SK-N-MC (cell line): ENCODE measurements at regions not wholly inside any gene's neighbourhood (a gene's known extent, or its start where the extent isn't known, plus 50 kb on each side); places are given as distances from the start of the nearest gene placed in this dataset.
"Not testable (repeated sequence)": the region's sequence is repeated elsewhere in the genome, so short reads cannot be mapped to it uniquely, and the experiment has no call there.

Experiments
- DNase-seq: peaks from one replicate; pipeline ENCODE4 v3.0.0-alpha.2; 2011; ENCODE audit warnings: low read depth, low spot score
- H3K27ac ChIP-seq: fragments of 200-600 bp; sonication (generic); 2 replicates; pipeline ENCODE4 v1.5.1; 2016; ENCODE audit warnings: mixed run types
- H3K36me3 ChIP-seq: fragments of 200-600 bp; sonication (generic); 2 replicates; pipeline ENCODE4 v1.6.1; 2017; ENCODE audit warnings: antibody characterized with exemption, low read length, mixed read lengths; ENCODE audit not compliant: insufficient read depth
- H3K4me3 ChIP-seq: fragments of 200-600 bp; sonication (generic); 2 replicates; pipeline ENCODE4 v1.5.1; 2016
- H3K9ac ChIP-seq: fragments of 200-600 bp; sonication (generic); 2 replicates; pipeline ENCODE4 v1.8.0; 2017; ENCODE audit warnings: mixed run types, mixed read lengths; ENCODE audit not compliant: insufficient read length
- H3K9me3 ChIP-seq: fragments of 200-600 bp; sonication (generic); 2 replicates; pipeline ENCODE4 v1.6.1; 2017; ENCODE audit warnings: low read depth, mild to moderate bottlenecking, antibody characterized with exemption, low read length, moderate library complexity, mixed read lengths
- EZH2 ChIP-seq: fragments of 200-600 bp; sonication (generic); IDR thresholded peaks from one replicate; pipeline ENCODE4 v1.6.1; 2017; ENCODE audit warnings: antibody characterized with exemption
- FOXP2 ChIP-seq: optimal IDR thresholded peaks from 2 replicates; pipeline ENCODE3; 2011; ENCODE audit warnings: mild to moderate bottlenecking, moderate library complexity; ENCODE audit not compliant: insufficient read depth; ENCODE audit errors: extremely low read length, control extremely low read depth
- POLR2AphosphoS5 ChIP-seq: IDR thresholded peaks from 2 replicates; pipeline ENCODE4 v1.6.1; 2012; ENCODE audit warnings: mild to moderate bottlenecking, low read depth, low read length, borderline replicate concordance

- H3K36me3 ChIP-seq: no peaks in the 10 kb centered on the region
- TF ChIP-seq EZH2: no peak
- TF ChIP-seq POLR2AphosphoS5: no peak
- TF ChIP-seq FOXP2: no peak
- H3K9me3 ChIP-seq: no peaks in the 10 kb centered on the region
- H3K4me3 ChIP-seq: no peak overlapping the region
- DNase-seq: no peak
- no peak overlapping the region for H3K9ac ChIP-seq
- no peak overlapping the region for H3K27ac ChIP-seq
These were observed 97.7 kb upstream of the HCN1 start for GRCh38 chr5:45793638-45794532.

DNA sequence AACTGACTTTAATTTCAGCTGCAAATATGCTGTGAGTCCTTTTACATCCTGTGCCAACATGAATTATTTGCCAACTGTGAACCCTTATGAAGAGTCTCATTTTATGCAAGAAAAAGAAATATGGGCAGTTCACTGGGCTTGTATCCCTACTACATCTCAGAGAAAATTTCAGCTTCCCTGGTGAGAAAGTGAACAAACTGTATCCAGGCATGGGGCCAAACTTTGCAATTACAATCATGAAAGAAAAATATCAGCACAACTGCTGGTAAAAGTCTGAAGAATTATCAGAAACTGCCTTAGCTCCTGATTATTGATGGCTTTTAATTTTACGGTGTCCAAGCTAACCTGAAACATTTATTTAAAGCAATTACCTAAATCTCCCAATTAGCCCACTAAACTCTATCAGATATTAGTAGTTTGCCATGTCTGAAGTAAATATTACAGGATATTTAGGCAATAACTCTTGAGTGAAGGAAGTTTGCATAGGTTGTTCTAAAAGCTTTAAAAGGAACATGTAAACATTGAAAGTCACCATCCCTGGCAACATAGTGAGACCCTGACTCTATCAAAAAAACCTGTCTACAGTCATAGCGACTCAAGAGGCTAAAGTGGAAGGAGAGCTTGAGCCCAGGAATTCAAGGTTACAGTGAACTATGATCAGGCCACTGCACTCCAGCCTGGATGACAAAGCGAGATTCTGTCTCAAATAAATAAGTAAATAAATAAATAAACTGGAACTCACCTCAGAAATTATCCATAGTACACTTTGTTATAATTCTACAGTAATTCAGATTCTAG lies 83.9 kb upstream of the HCN1 start:
- Histone ChIP-seq H3K4me3 (0 out of 2 replicates have a peak overlapping the region, but pooled peaks have one; percentile 0), H3K36me3 (no peaks in the 10 kb centered on the region), H3K27ac (peak overlapping the region; percentile 55), H3K9me3 (no peaks in the 10 kb centered on the region), H3K9ac (no peak overlapping the region)
- no peak for DNase-seq
- TF ChIP-seq POLR2AphosphoS5: no peak
- no peak for TF ChIP-seq FOXP2
- no peak for TF ChIP-seq EZH2

DNA sequence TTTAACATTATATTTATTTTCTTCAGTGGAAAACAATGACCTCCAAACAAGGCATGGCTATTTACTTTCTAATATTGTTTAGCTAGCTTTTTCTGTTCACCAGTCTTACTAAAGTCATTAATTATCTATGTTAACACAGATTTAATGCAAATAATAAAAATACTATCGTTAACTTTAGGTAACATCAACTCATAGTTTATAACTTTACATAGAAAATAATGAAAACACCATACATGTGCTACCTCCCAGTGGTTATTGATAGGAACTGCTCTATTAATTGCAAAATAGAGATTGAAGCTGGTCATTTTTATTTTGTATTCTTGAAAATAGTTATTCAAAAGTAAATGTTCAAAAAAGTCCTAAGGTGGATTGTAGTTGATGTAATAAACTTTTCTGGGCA lies 78.3 kb upstream of the HCN1 start:
- H3K36me3 ChIP-seq: no peaks in the 10 kb centered on the region
- no peak overlapping the region for H3K27ac ChIP-seq
- no peak overlapping the region for H3K9ac ChIP-seq
- no peak for DNase-seq
- H3K4me3 ChIP-seq: no peak overlapping the region
- no peaks in the 10 kb centered on the region for H3K9me3 ChIP-seq
- no peak for TF ChIP-seq FOXP2
- TF ChIP-seq POLR2AphosphoS5: no peak
- TF ChIP-seq EZH2: no peak

GRCh38 chr5:45772402-45772801 lies 76.2 kb upstream of the HCN1 start:
- H3K4me3 ChIP-seq: no peak overlapping the region
- H3K36me3 ChIP-seq: no peaks in the 10 kb centered on the region
- no peak for TF ChIP-seq EZH2
- no peak for TF ChIP-seq POLR2AphosphoS5
- TF ChIP-seq FOXP2: no peak
- no peak overlapping the region for H3K27ac ChIP-seq
- no peak for DNase-seq
- no peaks in the 10 kb centered on the region for H3K9me3 ChIP-seq
- no peak overlapping the region for H3K9ac ChIP-seq

GRCh38 chr5:45765561-45765960 lies 69.4 kb upstream of the HCN1 start:
- no peak for DNase-seq
- Histone ChIP-seq H3K9ac (no peak overlapping the region), H3K27ac (no peak overlapping the region), H3K36me3 (no peaks in the 10 kb centered on the region), H3K4me3 (no peak overlapping the region), H3K9me3 (no peaks in the 10 kb centered on the region)
- TF ChIP-seq FOXP2: no peak
- no peak for TF ChIP-seq POLR2AphosphoS5
- TF ChIP-seq EZH2: no peak

GRCh38 chr5:45750574-45750973 lies 54.4 kb upstream of the HCN1 start:
- Histone ChIP-seq H3K4me3 (no peak overlapping the region), H3K27ac (no peak overlapping the region), H3K9ac (no peak overlapping the region), H3K36me3 (no peaks in the 10 kb centered on the region), H3K9me3 (no peaks in the 10 kb centered on the region)
- DNase-seq: no peak
- no peak for TF ChIP-seq POLR2AphosphoS5
- no peak for TF ChIP-seq FOXP2
- no peak for TF ChIP-seq EZH2

GRCh38 chr5:45748511-45748910 lies 52.3 kb upstream of the HCN1 start:
- not testable (repeated sequence) for DNase-seq, H3K9ac ChIP-seq, H3K27ac ChIP-seq, H3K36me3 ChIP-seq, H3K9me3 ChIP-seq, H3K4me3 ChIP-seq
